ENCODE measurements at regions not wholly inside any gene's neighbourhood (a gene's known extent, or its start where the extent isn't known, plus 50 kb on each side); places are given as distances from the start of the nearest gene placed in this dataset.

GRCh38 chr12:39000370-39000769 lies 95.0 kb upstream of the CPNE8 start:
- no peak overlapping the region for H2AFZ ChIP-seq (ENCODE audit: low read depth, low read length)
- no peaks in the 10 kb centered on the region for H3K79me2 ChIP-seq (ENCODE audit: low read length)
- no peak for TF ChIP-seq EZH2phosphoT487 (IDR thresholded peaks at IDR 0.05; ENCODE audit: low read depth)
- TF ChIP-seq CTCF (IDR thresholded peaks at IDR 0.05; ENCODE audit: low read depth, low read length), result no peak
- no peaks in the 10 kb centered on the region for H3K4me1 ChIP-seq (ENCODE audit: low read length)
- no peaks in the 10 kb centered on the region for H4K20me1 ChIP-seq (ENCODE audit: insufficient read depth, low read length)
- no peak overlapping the region for H3K9ac ChIP-seq (ENCODE audit: low read length)
- no peak overlapping the region for H3K27ac ChIP-seq (ENCODE audit: low read length)
- no peaks in the 10 kb centered on the region for H3K36me3 ChIP-seq (replicated peaks; ENCODE audit: low read depth, low read length)
- no peaks in the 10 kb centered on the region for H3K27me3 ChIP-seq (ENCODE audit: low read depth, low read length)
- H3K4me2 ChIP-seq (ENCODE audit: low read length), result no peak overlapping the region
- H3K9me3 ChIP-seq (ENCODE audit: insufficient read depth, low read length), result no peaks in the 10 kb centered on the region
- H3K4me3 ChIP-seq (ENCODE audit: low read length), result no peak overlapping the region

GRCh38 chr12:38998887-38999482 lies 93.6 kb upstream of the CPNE8 start:
- Histone ChIP-seq H3K79me2 (ENCODE audit: low read length) (no peaks in the 10 kb centered on the region), H3K9me3 (ENCODE audit: insufficient read depth, low read length) (no peaks in the 10 kb centered on the region), H3K27ac (ENCODE audit: low read length) (no peak overlapping the region), H3K9ac (ENCODE audit: low read length) (no peak overlapping the region), H3K4me1 (ENCODE audit: low read length) (no peaks in the 10 kb centered on the region), H4K20me1 (ENCODE audit: insufficient read depth, low read length) (no peaks in the 10 kb centered on the region), H3K4me2 (ENCODE audit: low read length) (no peak overlapping the region), H2AFZ (ENCODE audit: low read depth, low read length) (no peak overlapping the region), H3K27me3 (ENCODE audit: low read depth, low read length) (no peaks in the 10 kb centered on the region), H3K4me3 (ENCODE audit: low read length) (no peak overlapping the region), H3K36me3 (replicated peaks; ENCODE audit: low read depth, low read length) (no peaks in the 10 kb centered on the region)
- TF ChIP-seq CTCF (IDR thresholded peaks at IDR 0.05; ENCODE audit: low read depth, low read length), result no peak

GRCh38 chr12:38995249-38995648 lies 89.9 kb upstream of the CPNE8 start:
- H3K4me1 ChIP-seq (ENCODE audit: low read length), result no peaks in the 10 kb centered on the region
- no peak overlapping the region for H3K4me3 ChIP-seq (ENCODE audit: low read length)
- no peaks in the 10 kb centered on the region for H3K36me3 ChIP-seq (replicated peaks; ENCODE audit: low read depth, low read length)
- H3K27me3 ChIP-seq (ENCODE audit: low read depth, low read length), result no peaks in the 10 kb centered on the region
- no peak overlapping the region for H3K9ac ChIP-seq (ENCODE audit: low read length)
- no peak overlapping the region for H2AFZ ChIP-seq (ENCODE audit: low read depth, low read length)
- TF ChIP-seq CTCF (IDR thresholded peaks at IDR 0.05; ENCODE audit: low read depth, low read length) (no peak), EZH2phosphoT487 (IDR thresholded peaks at IDR 0.05; ENCODE audit: low read depth) (no peak)
- no peak overlapping the region for H3K4me2 ChIP-seq (ENCODE audit: low read length)
- no peak overlapping the region for H3K27ac ChIP-seq (ENCODE audit: low read length)
- no peaks in the 10 kb centered on the region for H3K79me2 ChIP-seq (ENCODE audit: low read length)
- no peaks in the 10 kb centered on the region for H3K9me3 ChIP-seq (ENCODE audit: insufficient read depth, low read length)
- no peaks in the 10 kb centered on the region for H4K20me1 ChIP-seq (ENCODE audit: insufficient read depth, low read length)

- Histone ChIP-seq H3K4me2 (ENCODE audit: low read length) (no peak overlapping the region), H3K79me2 (ENCODE audit: low read length) (no peaks in the 10 kb centered on the region), H3K4me3 (ENCODE audit: low read length) (no peak overlapping the region), H3K9me3 (ENCODE audit: insufficient read depth, low read length) (no peaks in the 10 kb centered on the region), H3K36me3 (replicated peaks; ENCODE audit: low read depth, low read length) (no peaks in the 10 kb centered on the region), H2AFZ (ENCODE audit: low read depth, low read length) (no peak overlapping the region), H3K27me3 (ENCODE audit: low read depth, low read length) (no peaks in the 10 kb centered on the region), H3K9ac (ENCODE audit: low read length) (no peak overlapping the region), H3K4me1 (ENCODE audit: low read length) (no peaks in the 10 kb centered on the region), H3K27ac (ENCODE audit: low read length) (no peak overlapping the region), H4K20me1 (ENCODE audit: insufficient read depth, low read length) (no peaks in the 10 kb centered on the region)
- no peak for TF ChIP-seq CTCF (IDR thresholded peaks at IDR 0.05; ENCODE audit: low read depth, low read length)
Measured at GRCh38 chr12:38985961-38986360, 80.6 kb upstream of the CPNE8 start.

All from OCI-LY3 (cell line).